Loucy (cell line): ENCODE measurements at regions not wholly inside any gene's neighbourhood (a gene's known extent, or its start where the extent isn't known, plus 50 kb on each side); places are given as distances from the start of the nearest gene placed in this dataset.

Source experiments
- H2AFZ ChIP-seq: fragments of 200-600 bp; sonication (generic); 2 replicates; pipeline ENCODE4 v1.6.0; 2016; ENCODE audit warnings: antibody characterized with exemption, mild to moderate bottlenecking, low read length, moderate library complexity
- H3F3A ChIP-seq: fragments of 200-600 bp; 2 replicates; pipeline ENCODE4 v1.6.0; 2016; ENCODE audit warnings: antibody characterized with exemption, low read depth, mild to moderate bottlenecking
- H3K27me3 ChIP-seq: fragments of 200-600 bp; sonication (generic); 2 replicates; pipeline ENCODE4 v1.6.1; 2014; ENCODE audit warnings: low read length, mild to moderate bottlenecking; ENCODE audit not compliant: insufficient read depth, poor library complexity, severe bottlenecking
- H3K36me3 ChIP-seq: fragments of 200-600 bp; sonication (generic); 2 replicates; pipeline ENCODE4 v1.6.1; 2016; ENCODE audit warnings: low read length; ENCODE audit not compliant: insufficient read depth
- H3K4me1 ChIP-seq: fragments of 200-600 bp; sonication (generic); 2 replicates; pipeline ENCODE4 v1.5.1; 2014; ENCODE audit warnings: low read length, mild to moderate bottlenecking; ENCODE audit not compliant: insufficient read depth, poor library complexity, severe bottlenecking
- H3K4me2 ChIP-seq: fragments of 200-600 bp; sonication (generic); 2 replicates; pipeline ENCODE4 v1.6.0; 2014; ENCODE audit warnings: antibody characterized with exemption, low read length, low read depth, mild to moderate bottlenecking; ENCODE audit not compliant: poor library complexity, severe bottlenecking
- H3K4me3 ChIP-seq: fragments of 200-600 bp; sonication (generic); 2 replicates; pipeline ENCODE4 v1.5.1; 2014; ENCODE audit warnings: low read length, mild to moderate bottlenecking, mixed read lengths; ENCODE audit not compliant: poor library complexity, severe bottlenecking
- H3K79me2 ChIP-seq: fragments of 200-600 bp; sonication (generic); 2 replicates; pipeline ENCODE4 v1.6.1; 2014; ENCODE audit warnings: low read length; ENCODE audit not compliant: insufficient read depth
- H3K9ac ChIP-seq: fragments of 200-600 bp; sonication (generic); 2 replicates; pipeline ENCODE4 v1.6.0; 2014; ENCODE audit warnings: mild to moderate bottlenecking, low read depth, low read length, moderate library complexity; ENCODE audit not compliant: poor library complexity, severe bottlenecking
- H3K9me2 ChIP-seq: fragments of 200-600 bp; sonication (generic); replicated peaks from 2 replicates; pipeline ENCODE4 v1.6.1; 2016; ENCODE audit warnings: low read depth, low read length, mixed read lengths
- H3K9me3 ChIP-seq: fragments of 200-600 bp; sonication (generic); 2 replicates; pipeline ENCODE4 v1.6.1; 2014; ENCODE audit warnings: mild to moderate bottlenecking, antibody characterized with exemption, low read length, low read depth; ENCODE audit not compliant: insufficient read depth
- H4K20me1 ChIP-seq: fragments of 200-600 bp; sonication (generic); 2 replicates; pipeline ENCODE4 v1.6.0; 2014; ENCODE audit warnings: antibody characterized with exemption, low read length, mild to moderate bottlenecking; ENCODE audit not compliant: insufficient read depth, poor library complexity, severe bottlenecking
- EZH2phosphoT487 ChIP-seq: fragments of 200-600 bp; IDR thresholded peaks from 2 replicates; pipeline ENCODE4 v1.6.1; 2018; ENCODE audit warnings: antibody characterized with exemption, mild to moderate bottlenecking, moderate library complexity, borderline replicate concordance
- TF ChIP-seq, protein P1 (sequence below): fragments of 200-600 bp; sonication (generic); conservative IDR thresholded peaks from 2 replicates; pipeline ENCODE4 v1.5.1; 2014; ENCODE audit warnings: mild to moderate bottlenecking, antibody characterized with exemption, low read length

DNA sequence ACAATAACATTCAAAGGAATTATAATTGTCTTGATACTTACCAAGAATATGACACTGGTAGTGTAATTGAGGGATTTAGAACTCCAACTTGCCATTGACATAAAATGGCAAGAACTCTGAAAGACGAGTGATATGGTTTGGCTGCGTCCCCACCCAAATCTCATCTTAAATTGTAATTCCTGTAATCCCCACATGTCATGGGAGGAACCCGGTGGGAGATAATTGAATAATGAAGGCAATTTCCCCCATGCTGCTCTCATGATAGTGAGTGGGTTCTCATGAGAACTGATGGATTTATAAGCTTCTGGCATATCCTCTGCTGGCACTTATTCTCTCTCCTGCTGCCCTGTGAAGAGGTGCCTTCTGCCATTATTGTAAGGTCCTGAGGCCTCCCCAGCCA lies 1536.4 kb downstream of the TECRL start:
- Histone ChIP-seq H4K20me1 (no peaks in the 10 kb centered on the region), H3K79me2 (no peaks in the 10 kb centered on the region), H3K4me2 (no peak overlapping the region), H3F3A (no peaks in the 10 kb centered on the region), H3K9ac (no peak overlapping the region), H2AFZ (no peak overlapping the region), H3K9me2 (no peaks in the 10 kb centered on the region), H3K27me3 (no peaks in the 10 kb centered on the region), H3K4me3 (no peak overlapping the region), H3K9me3 (no peaks in the 10 kb centered on the region), H3K36me3 (no peaks in the 10 kb centered on the region), H3K4me1 (no peaks in the 10 kb centered on the region)
- no peak for TF ChIP-seq EZH2phosphoT487
- TF ChIP-seq, protein P1, sequence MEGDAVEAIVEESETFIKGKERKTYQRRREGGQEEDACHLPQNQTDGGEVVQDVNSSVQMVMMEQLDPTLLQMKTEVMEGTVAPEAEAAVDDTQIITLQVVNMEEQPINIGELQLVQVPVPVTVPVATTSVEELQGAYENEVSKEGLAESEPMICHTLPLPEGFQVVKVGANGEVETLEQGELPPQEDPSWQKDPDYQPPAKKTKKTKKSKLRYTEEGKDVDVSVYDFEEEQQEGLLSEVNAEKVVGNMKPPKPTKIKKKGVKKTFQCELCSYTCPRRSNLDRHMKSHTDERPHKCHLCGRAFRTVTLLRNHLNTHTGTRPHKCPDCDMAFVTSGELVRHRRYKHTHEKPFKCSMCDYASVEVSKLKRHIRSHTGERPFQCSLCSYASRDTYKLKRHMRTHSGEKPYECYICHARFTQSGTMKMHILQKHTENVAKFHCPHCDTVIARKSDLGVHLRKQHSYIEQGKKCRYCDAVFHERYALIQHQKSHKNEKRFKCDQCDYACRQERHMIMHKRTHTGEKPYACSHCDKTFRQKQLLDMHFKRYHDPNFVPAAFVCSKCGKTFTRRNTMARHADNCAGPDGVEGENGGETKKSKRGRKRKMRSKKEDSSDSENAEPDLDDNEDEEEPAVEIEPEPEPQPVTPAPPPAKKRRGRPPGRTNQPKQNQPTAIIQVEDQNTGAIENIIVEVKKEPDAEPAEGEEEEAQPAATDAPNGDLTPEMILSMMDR = no peak

DNA sequence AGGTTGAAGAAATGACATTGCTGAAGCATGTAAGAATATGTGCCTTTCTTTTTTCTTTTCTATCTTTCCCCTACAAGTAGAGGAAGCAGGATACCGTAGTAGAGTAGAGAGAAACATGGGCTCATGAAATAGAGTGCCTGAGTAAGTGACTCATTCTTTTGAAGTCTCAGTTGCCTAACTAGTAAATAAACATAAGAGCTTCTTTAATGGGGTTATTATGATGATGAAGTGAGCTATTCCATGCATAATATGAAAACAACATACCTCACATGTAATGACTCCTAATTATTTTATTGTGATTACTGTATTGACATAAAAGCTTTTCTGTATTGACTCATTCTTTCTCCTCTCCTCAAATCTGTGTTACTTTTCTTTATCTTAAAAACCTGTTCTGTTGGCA lies 1538.2 kb downstream of the TECRL start:
- Histone ChIP-seq H3F3A (no peaks in the 10 kb centered on the region), H3K9me3 (no peaks in the 10 kb centered on the region)

DNA sequence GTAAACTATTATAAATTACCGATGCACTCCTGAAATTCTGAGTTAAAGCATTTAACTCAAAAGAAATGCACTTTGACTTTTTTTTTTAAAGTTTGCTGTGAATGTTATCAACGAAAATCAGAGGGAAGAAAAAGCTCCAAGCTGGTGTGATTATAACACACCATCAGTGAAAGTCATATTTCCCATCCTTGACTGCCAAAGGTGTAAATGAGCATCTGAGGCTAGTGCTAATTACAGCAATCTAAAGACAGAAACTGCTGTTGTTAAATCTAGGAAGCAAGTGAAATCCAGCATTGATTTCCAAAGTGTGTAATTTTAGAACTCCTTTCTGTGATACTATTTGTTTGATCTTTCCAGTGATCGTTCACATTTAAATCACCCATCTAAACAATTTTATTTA lies 1538.8 kb downstream of the TECRL start:
- Histone ChIP-seq H3K4me3 (no peak overlapping the region), H2AFZ (no peak overlapping the region), H3K4me2 (no peak overlapping the region), H3K9ac (no peak overlapping the region), H3K4me1 (no peaks in the 10 kb centered on the region), H3F3A (no peaks in the 10 kb centered on the region), H3K9me2 (no peaks in the 10 kb centered on the region), H4K20me1 (no peaks in the 10 kb centered on the region), H3K79me2 (no peaks in the 10 kb centered on the region), H3K9me3 (no peaks in the 10 kb centered on the region), H3K27me3 (no peaks in the 10 kb centered on the region), H3K36me3 (no peaks in the 10 kb centered on the region)
- TF ChIP-seq EZH2phosphoT487 = no peak
- TF ChIP-seq, protein P1 = no peak

More for the DNA sequence above, 1538.2 kb downstream of the TECRL start:
- Histone ChIP-seq H3K4me1 (no peaks in the 10 kb centered on the region), H3K36me3 (no peaks in the 10 kb centered on the region), H3K27me3 (no peaks in the 10 kb centered on the region), H3K9ac (no peak overlapping the region), H3K79me2 (no peaks in the 10 kb centered on the region), H3K4me3 (no peak overlapping the region), H4K20me1 (no peaks in the 10 kb centered on the region), H3K4me2 (no peak overlapping the region), H3K9me2 (no peaks in the 10 kb centered on the region), H2AFZ (no peak overlapping the region)
- TF ChIP-seq, protein P1 = no peak
